ENCODE measurements at regions not wholly inside any gene's neighbourhood (a gene's known extent, or its start where the extent isn't known, plus 50 kb on each side); places are given as distances from the start of the nearest gene placed in this dataset.
A peak's percentile ranks its signal among the peaks of the same experiment; 100 is the strongest.

- no peak for DNase-seq
Observed at GRCh38 chrX:25213611-25214010, 197.8 kb upstream of the ARX start.

GRCh38 chrX:25207803-25208475, 192.2 kb upstream of the ARX start:
- no peak for DNase-seq

GRCh38 chrX:25206778-25207177, 191.0 kb upstream of the ARX start:
- DNase-seq, result no peak

- no peak for DNase-seq
Observed at GRCh38 chrX:25204182-25204581, 188.4 kb upstream of the ARX start.

- DNase-seq, result no peak
Observed at GRCh38 chrX:25202827-25203226, 187.1 kb upstream of the ARX start.

GRCh38 chrX:25198891-25199290, 183.1 kb upstream of the ARX start:
- no peak for DNase-seq

- no peak for DNase-seq
Observed at GRCh38 chrX:25198253-25198652, 182.5 kb upstream of the ARX start.

GRCh38 chrX:25196221-25196620, 180.5 kb upstream of the ARX start:
- DNase-seq, result no peak

GRCh38 chrX:25191403-25191802, 175.6 kb upstream of the ARX start:
- no peak for DNase-seq

GRCh38 chrX:25181775-25182174, 166.0 kb upstream of the ARX start:
- DNase-seq, result no peak

GRCh38 chrX:25180242-25180641, 164.5 kb upstream of the ARX start:
- no peak for DNase-seq

GRCh38 chrX:25178555-25178954, 162.8 kb upstream of the ARX start:
- no peak for DNase-seq

- no peak for DNase-seq
Observed at GRCh38 chrX:25175743-25176142, 160.0 kb upstream of the ARX start.

- no peak for DNase-seq
Observed at GRCh38 chrX:25175171-25175570, 159.4 kb upstream of the ARX start.

GRCh38 chrX:25166546-25166945, 150.8 kb upstream of the ARX start:
- DNase-seq, result no peak

- no peak for DNase-seq
Observed at GRCh38 chrX:25166145-25166544, 150.4 kb upstream of the ARX start.

GRCh38 chrX:25158635-25159034, 142.9 kb upstream of the ARX start:
- no peak for DNase-seq

GRCh38 chrX:25156832-25157231, 141.1 kb upstream of the ARX start:
- no peak for DNase-seq

GRCh38 chrX:25156323-25156722, 140.6 kb upstream of the ARX start:
- no peak for DNase-seq

GRCh38 chrX:25154168-25154567, 138.4 kb upstream of the ARX start:
- no peak for DNase-seq

- no peak for DNase-seq
Observed at GRCh38 chrX:25151749-25152148, 136.0 kb upstream of the ARX start.

- DNase-seq, result peak; percentile 60 to 71 (median 66)
Observed at GRCh38 chrX:25144043-25144940, 128.5 kb upstream of the ARX start.

- no peak for DNase-seq
Observed at GRCh38 chrX:25143596-25143995, 127.8 kb upstream of the ARX start.

GRCh38 chrX:25141684-25142083, 125.9 kb upstream of the ARX start:
- no peak for DNase-seq

All from suppressor macrophage treated with lipopolysaccharide for 1 hour (primary cell).